GM12892 (cell line): ENCODE measurements at regions not wholly inside any gene's neighbourhood (a gene's known extent, or its start where the extent isn't known, plus 50 kb on each side); places are given as distances from the start of the nearest gene placed in this dataset.

Source experiments
- DNase-seq: peaks from one replicate; pipeline ENCODE4 v3.0.0; 2011; ENCODE audit not compliant: insufficient read length
- FAIRE-seq: peaks from 2 replicates; lab custom pipeline; 2011; peaks lifted over from hg19 to GRCh38; lab: Jason Lieb, UNC
- POLR2A ChIP-seq: IDR thresholded peaks from 2 replicates; pipeline ENCODE4 v1.6.1; 2011; ENCODE audit warnings: low read depth, low read length, control low read depth
- POLR2AphosphoS5 ChIP-seq: IDR thresholded peaks from 2 replicates; pipeline ENCODE4 v1.6.1; 2011; ENCODE audit warnings: low read depth, low read length, control low read depth
- TAF1 ChIP-seq: IDR thresholded peaks from 2 replicates; pipeline ENCODE4 v1.6.1; 2011; ENCODE audit warnings: low read depth, mild to moderate bottlenecking, control low read depth, low read length, borderline replicate concordance

DNA sequence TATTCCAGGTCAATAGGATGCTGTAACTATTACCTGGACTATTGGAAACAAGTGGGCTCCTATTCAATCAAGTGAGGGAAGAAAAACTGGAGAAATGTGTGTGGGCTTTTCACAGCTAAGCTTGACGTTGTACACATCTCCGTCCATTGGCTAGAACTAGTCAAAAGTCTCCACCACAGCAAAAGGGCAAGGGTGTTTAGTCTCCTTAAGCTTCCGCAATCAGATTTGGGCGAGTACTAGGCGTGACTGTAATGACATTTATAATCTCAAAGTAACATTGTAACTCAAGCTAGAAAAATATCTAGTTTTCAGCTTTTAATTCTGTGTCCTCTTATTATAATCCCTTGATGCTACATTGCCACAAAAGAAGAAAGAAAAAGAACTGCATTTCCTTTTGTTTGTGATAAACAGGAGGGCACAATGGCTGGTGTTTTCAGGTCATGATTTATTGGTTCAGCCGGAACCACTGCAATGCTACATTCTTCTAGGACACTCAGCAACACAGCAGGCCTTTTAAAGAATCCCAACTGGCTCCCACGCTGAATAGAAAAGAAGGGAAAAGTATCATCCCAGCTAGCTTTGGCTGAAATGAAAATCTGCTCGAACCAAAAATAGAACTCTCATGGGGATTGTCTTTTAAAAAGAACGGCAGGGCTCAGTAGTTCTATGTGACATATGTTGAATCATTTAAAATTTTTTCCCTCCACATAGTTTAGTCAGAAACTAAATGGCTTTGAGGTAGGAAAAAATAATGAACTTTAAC lies 387.7 kb downstream of the BTBD3 start:
- no peak for TF ChIP-seq TAF1
- TF ChIP-seq POLR2A, result no peak
- TF ChIP-seq POLR2AphosphoS5, result no peak
- no peak for DNase-seq
- FAIRE-seq, result no peak

DNA sequence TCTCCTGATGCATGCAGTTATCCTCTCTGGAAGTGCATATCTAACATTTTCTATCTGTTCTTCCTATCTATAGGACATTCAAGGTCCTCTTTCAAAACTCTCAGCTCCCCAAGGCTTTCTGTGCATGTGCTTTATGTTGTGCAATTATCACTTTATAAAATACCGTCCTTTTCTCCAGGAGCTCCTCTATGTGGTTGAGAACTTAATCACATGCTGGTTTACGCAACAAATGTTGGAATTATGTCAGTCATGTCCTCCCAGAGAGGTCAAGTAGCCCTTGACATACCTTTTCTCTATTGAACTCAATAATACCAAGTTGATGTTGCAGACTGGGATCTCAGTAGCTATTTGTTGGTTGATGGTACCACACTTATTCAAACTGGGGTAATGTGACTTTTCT lies 388.4 kb downstream of the BTBD3 start:
- DNase-seq, result no peak
- no peak for FAIRE-seq
- TF ChIP-seq POLR2AphosphoS5 (no peak), POLR2A (no peak), TAF1 (no peak)

DNA sequence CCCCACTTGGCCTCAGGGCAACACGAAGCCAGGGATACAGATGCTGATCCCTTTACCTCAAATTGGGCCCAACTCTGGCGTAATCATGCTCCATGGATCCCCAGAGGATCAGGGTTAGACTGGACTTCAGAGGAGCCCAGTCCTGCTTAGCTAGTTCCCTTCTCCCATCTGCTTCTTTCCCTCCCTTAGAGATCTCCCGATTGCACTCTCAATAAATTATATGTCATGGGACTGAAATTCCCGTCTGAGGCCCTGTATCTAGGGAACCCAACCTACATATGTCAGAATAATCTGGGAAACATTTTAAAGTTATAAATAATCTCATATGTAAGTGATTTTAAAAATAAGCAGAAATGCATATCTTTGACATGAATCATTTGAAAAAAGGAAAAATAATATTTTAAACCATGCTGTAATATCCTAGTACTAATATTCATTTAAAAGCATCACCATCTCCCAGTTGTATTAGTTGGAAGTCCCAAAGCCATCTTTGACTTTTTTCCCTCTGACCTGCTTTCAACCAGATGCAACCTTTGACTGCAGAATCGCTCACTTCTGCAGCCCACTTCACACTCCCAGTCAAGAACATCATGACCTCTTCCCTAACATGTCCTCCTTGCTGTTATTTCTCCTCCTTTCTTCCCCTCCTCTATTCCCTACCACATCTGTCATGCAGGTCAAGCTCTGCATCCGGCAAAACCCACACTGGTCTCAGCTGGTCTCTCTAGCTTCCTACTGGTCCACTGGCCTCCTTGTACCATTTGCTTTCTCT lies 393.6 kb downstream of the BTBD3 start:
- no peak for FAIRE-seq
- no peak for DNase-seq
- TF ChIP-seq POLR2A, result no peak
- no peak for TF ChIP-seq TAF1
- no peak for TF ChIP-seq POLR2AphosphoS5

DNA sequence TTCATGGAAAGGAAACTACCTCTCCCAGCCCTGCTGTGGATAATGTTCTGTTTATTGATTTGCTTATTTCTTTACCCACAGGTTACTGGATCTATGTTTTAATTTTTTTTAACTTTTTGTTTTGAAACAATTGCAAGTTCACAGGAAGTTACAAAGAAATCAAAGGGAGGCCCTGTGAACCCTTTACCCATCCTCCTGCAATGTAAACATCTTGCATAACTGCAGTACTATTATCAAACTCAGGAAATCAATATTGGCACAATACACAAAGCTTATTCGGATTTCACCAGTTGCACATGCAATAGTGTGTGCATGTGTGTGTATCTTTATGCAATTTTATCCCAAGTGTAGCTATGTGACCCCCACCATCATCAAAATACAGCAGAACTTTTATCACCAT lies 398.0 kb downstream of the BTBD3 start:
- no peak for FAIRE-seq
- no peak for DNase-seq
- TF ChIP-seq POLR2AphosphoS5, result no peak
- no peak for TF ChIP-seq POLR2A
- no peak for TF ChIP-seq TAF1

DNA sequence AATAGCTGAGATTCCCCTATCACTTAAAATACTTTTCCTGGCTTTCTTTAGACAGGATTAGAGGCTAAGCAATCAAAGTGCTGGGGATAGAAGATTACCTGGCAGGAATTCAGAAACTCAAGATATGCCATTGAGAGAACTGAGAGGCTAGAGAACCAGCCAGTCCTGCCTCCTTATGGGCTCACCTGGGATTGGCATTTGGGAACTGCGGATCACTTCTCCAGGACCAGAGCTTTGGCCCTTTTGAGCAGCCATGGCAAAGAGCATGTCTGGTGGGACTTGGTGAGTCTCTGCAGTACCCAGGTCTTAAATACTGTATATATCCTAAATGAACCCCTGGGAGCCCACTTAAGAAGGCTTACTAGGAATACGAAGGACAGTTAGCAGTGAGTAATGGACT lies 399.1 kb downstream of the BTBD3 start:
- no peak for DNase-seq
- no peak for FAIRE-seq
- TF ChIP-seq POLR2A (no peak), TAF1 (no peak), POLR2AphosphoS5 (no peak)

DNA sequence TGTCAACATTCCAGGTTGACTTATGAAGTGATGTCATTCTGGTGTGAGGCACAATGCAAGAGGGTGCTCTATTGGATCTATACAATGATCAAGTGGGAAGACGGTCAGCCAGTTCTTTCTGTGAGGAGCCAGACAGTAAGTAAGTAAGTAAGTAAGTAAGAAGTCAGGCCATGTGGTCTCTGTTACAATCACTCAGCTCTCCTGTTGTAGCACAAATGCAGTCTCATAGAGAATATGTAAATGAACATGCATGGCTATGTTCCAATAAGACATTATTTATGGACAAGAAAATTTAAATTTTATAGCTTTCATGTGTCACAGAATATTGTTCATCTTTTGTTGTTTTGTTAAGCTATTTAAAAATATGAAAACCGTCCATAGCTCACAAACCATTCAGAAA lies 399.7 kb downstream of the BTBD3 start:
- no peak for TF ChIP-seq POLR2A
- no peak for DNase-seq
- FAIRE-seq, result no peak

DNA sequence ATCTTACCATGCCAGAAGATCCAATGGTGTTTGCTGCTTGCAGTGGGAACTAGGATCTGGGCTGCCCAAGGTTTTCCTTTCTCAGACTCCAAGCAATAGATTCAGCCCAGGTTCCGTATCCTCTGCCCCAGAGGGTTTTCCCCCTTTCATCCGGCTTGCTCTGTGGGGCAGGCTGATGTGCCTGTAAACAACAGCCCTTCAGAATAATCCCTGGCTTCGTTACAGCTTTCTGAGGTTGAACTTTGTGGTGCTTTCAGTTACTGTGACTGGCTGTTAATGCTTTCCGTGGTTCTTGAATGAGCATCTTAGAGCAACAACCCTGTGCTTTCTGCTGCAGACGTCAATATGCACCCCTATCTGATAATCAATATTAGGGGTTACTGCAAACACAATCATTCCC lies 400.4 kb downstream of the BTBD3 start:
- TF ChIP-seq POLR2A, result no peak
- no peak for TF ChIP-seq POLR2AphosphoS5
- no peak for TF ChIP-seq TAF1
- DNase-seq (no peak), FAIRE-seq (no peak)

DNA sequence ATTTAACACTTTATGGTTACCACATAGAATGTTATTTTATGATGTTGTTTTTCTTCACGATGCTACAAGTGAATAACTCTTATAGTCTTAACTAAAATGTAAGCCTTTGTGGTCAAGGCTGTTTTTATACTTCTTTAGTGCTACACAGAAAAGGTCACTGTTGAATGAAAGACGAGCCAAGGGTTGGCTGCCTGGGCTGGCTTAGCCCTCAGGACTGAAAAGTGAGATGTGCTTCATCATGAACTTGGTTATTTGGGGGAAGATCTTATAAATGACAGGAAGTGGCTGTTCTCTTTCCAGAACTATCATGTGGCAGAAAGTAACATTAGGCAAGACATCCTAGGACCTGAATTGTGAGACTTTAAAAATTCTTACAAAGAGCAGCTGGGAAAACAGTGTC lies 404.0 kb downstream of the BTBD3 start:
- DNase-seq (no peak), FAIRE-seq (no peak)
- TF ChIP-seq POLR2AphosphoS5, result no peak
- no peak for TF ChIP-seq TAF1
- TF ChIP-seq POLR2A, result no peak

DNA sequence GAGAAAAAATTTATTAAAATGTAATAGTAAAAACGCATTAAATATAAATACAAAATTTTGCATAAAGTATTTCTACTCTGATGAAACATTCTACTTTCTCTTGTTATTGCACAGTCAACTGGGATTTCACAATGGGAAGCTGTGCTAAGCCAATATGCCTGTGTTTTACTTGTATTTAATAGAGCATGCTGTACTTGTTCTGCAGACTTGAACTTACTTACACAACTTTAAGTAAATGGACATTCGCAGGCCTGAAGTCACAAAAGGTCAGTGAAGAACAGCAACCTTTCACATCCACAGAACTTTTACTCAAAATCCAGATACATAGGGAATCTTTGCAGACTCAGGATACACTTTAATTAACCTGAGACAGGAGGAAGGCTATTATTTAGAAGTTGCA lies 409.5 kb downstream of the BTBD3 start:
- TF ChIP-seq POLR2A, result no peak
- no peak for TF ChIP-seq POLR2AphosphoS5
- no peak for TF ChIP-seq TAF1
- DNase-seq (no peak), FAIRE-seq (no peak)

DNA sequence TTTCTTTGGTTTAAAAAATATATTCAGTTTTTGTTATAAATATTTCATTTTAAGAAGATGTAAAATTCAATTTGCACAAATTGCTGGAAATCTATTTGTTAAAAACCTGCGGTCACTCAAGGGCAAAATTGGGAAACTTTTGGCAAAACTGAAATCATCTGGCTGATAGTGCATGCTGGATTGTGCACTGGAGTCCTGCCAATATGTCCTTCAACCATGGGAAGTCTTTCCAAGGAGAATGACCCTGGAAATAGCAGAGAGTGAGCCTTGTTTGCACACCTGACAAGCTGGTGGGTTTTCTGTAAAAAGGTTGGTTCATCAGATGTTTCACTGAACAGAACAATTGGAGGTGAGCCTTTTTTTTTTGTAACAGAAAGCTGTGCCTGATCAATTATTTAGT lies 413.5 kb downstream of the BTBD3 start:
- TF ChIP-seq POLR2A, result no peak
- no peak for TF ChIP-seq TAF1
- no peak for TF ChIP-seq POLR2AphosphoS5
- FAIRE-seq (no peak), DNase-seq (no peak)

DNA sequence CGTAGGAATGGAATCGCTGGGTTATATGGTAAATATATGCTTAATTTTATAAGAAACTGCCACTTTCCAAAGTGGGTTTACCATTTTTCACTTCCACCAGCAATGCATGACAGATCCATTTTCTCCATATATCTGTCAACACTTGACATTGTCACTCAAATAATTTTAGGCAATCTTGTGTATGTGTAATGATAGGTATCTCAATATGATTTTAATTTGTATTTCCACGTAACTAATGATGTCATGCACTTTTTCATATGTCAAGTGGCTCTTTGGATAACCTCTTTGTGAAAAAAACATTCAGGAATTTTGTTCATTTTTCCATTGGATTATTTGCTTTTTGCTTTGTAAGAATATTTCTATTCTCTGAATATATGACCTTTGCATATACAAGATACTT lies 419.9 kb downstream of the BTBD3 start:
- FAIRE-seq (no peak), DNase-seq (no peak)
- no peak for TF ChIP-seq POLR2AphosphoS5
- TF ChIP-seq POLR2A, result no peak
- TF ChIP-seq TAF1, result no peak

DNA sequence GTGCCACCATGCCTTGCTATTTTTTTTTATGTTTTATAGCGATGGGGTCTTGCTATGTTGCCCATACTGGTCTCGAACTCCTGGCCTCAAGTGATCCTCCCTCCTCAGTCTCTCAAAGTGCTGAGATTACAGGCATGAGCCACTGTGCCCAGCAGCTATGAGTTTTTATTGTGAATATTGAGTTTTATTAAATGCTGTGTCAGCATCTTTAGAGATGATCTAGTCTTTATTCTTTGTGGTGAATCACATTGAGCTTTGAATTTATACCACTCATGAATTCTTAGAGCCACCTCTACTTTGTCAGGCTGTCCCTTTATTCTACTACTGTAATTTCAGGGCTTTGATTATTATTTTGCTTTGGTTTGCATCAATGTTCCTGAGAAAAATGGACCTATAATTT lies 428.3 kb downstream of the BTBD3 start:
- FAIRE-seq, result no peak
- no peak for DNase-seq
- TF ChIP-seq POLR2A (no peak), TAF1 (no peak), POLR2AphosphoS5 (no peak)
